Cardiac muscle cell (in vitro differentiated cells and primary cell): ENCODE measurements at regions not wholly inside any gene's neighbourhood (a gene's known extent, or its start where the extent isn't known, plus 50 kb on each side); places are given as distances from the start of the nearest gene placed in this dataset.

ENCODE experiments used
- DNase-seq, 2 donors: peaks; one replicate each; pipeline versions ENCODE4 v3.0.0 to v3.0.0-alpha.2; 2010 to 2017; ENCODE audit warnings: low read depth in 1 of 2, low spot score in 1 of 2
- H3K27ac ChIP-seq: fragments of 200-600 bp; sonication (generic); 2 replicates; pipeline ENCODE4 v1.5.1; 2016
- H3K27me3 ChIP-seq: fragments of 200-600 bp; sonication (generic); 2 replicates; pipeline ENCODE4 v1.6.0; 2016; ENCODE audit warnings: control low read depth
- H3K36me3 ChIP-seq: fragments of 200-600 bp; sonication (generic); 2 replicates; pipeline ENCODE4 v1.5.1; 2016; ENCODE audit warnings: control low read depth
- H3K4me1 ChIP-seq: fragments of 200-600 bp; sonication (generic); 2 replicates; pipeline ENCODE4 v1.8.1; 2017; ENCODE audit warnings: low read depth, mild to moderate bottlenecking, mixed run types
- H3K4me3 ChIP-seq: fragments of 200-600 bp; sonication (generic); 2 replicates; pipeline ENCODE4 v1.5.1; 2016; ENCODE audit warnings: mild to moderate bottlenecking
- H3K9me3 ChIP-seq: fragments of 200-600 bp; sonication (generic); 2 replicates; pipeline ENCODE4 v1.5.1; 2017; ENCODE audit warnings: low read depth, mild to moderate bottlenecking, control low read depth
- TF ChIP-seq, protein P1 (sequence below): IDR thresholded peaks from 2 replicates; pipeline ENCODE4 v1.5.1; 2012; ENCODE audit warnings: low read depth, mild to moderate bottlenecking, low read length

DNA sequence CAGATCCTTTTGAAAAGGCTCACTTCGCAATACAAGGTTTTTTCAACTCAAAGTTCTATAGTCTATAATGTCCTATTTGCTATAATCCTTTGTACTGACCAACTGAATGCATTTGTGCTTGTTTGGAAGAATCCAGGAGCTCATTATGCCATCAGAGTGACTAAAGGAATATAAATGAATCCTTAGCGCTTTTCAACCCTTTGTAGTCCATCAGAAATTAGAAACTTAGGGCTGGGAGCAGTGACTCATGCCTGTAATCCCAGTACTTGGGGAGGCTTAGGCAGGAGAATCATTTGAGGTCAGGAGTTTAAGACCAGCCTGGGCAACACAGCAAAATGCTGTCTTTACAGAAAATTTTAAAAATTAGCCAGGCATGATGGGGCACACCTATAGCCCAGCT lies 330.2 kb upstream of the CHAC2 start:
- H3K36me3 ChIP-seq = no peaks in the 10 kb centered on the region
- no peak overlapping the region for H3K4me3 ChIP-seq
- H3K9me3 ChIP-seq = no peaks in the 10 kb centered on the region
- H3K4me1 ChIP-seq = peaks cover 9% of the 10 kb centered on the region
- TF ChIP-seq, protein P1, sequence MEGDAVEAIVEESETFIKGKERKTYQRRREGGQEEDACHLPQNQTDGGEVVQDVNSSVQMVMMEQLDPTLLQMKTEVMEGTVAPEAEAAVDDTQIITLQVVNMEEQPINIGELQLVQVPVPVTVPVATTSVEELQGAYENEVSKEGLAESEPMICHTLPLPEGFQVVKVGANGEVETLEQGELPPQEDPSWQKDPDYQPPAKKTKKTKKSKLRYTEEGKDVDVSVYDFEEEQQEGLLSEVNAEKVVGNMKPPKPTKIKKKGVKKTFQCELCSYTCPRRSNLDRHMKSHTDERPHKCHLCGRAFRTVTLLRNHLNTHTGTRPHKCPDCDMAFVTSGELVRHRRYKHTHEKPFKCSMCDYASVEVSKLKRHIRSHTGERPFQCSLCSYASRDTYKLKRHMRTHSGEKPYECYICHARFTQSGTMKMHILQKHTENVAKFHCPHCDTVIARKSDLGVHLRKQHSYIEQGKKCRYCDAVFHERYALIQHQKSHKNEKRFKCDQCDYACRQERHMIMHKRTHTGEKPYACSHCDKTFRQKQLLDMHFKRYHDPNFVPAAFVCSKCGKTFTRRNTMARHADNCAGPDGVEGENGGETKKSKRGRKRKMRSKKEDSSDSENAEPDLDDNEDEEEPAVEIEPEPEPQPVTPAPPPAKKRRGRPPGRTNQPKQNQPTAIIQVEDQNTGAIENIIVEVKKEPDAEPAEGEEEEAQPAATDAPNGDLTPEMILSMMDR = no peak
- H3K27me3 ChIP-seq = no peaks in the 10 kb centered on the region
- no peak overlapping the region for H3K27ac ChIP-seq
- DNase-seq = no peak

DNA sequence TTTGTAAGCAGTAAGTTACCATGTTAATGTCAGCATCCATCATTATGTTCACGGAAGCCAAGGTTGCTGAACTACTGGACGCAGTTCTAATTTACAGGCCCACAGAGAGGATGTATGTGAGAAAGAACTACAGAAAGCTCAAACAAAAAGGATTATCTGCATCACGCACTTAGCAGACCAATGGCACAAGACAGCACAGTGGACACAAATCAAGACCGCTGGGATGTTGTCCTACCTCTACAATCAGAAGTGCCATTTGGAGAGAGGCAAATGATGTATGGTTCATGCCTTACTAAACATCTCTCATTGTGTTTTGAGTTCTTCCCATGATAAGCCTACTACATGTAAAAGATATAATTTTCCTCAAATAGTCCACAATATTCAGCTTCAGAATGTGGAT lies 330.7 kb upstream of the CHAC2 start:
- Histone ChIP-seq H3K9me3 (no peaks in the 10 kb centered on the region), H3K4me3 (no peak overlapping the region), H3K4me1 (peaks cover 9% of the 10 kb centered on the region), H3K36me3 (no peaks in the 10 kb centered on the region), H3K27me3 (no peaks in the 10 kb centered on the region), H3K27ac (no peak overlapping the region)
- TF ChIP-seq, protein P1 = no peak
- no peak for DNase-seq

DNA sequence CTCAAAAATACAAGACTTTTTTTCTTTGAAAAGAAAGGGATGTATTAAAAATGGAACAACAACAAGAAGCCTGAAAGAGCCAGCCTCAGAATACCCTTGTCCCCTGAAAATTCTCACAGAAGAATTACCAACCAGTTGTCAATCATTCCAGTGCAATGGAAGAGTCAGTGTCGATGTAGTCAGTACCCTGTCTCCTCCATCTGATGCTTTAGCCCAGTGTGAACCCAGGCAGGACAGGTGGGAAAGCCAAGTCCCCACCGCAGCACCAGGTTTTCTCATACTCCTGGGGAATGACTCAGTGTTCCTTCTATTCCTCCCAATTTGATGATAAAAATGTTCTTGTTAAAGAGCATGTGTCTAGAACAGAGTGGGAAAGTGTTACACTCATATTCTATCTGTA lies 332.0 kb upstream of the CHAC2 start:
- TF ChIP-seq, protein P1 = no peak

DNA sequence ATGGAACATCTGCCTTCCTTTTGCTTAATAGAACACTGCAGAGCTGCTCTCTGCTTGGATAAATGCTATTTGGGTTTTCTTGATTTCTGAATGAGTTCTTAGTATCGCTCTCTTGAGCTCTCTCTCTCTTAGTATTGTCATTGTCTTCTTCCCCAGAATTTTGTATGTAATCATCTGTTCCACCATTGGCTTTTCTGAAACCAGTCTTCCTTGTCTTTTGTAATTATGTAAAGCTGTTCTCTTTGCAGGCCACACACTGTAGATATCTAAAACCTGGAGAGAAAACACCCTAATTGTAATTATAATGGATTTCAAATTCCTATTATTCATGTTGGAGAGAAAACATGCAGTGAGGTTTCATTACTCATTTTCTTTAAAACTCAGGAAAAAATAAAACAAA lies 333.1 kb upstream of the CHAC2 start:
- Histone ChIP-seq H3K9me3 (no peaks in the 10 kb centered on the region), H3K4me1 (peaks cover 9% of the 10 kb centered on the region), H3K27me3 (no peaks in the 10 kb centered on the region), H3K36me3 (no peaks in the 10 kb centered on the region), H3K27ac (no peak overlapping the region), H3K4me3 (no peak overlapping the region)
- TF ChIP-seq, protein P1 = no peak
- DNase-seq = no peak

More for the DNA sequence above, 332.0 kb upstream of the CHAC2 start:
- H3K9me3 ChIP-seq = no peaks in the 10 kb centered on the region
- H3K4me3 ChIP-seq = no peak overlapping the region
- no peaks in the 10 kb centered on the region for H3K36me3 ChIP-seq
- H3K27ac ChIP-seq = no peak overlapping the region
- H3K4me1 ChIP-seq = peaks cover 9% of the 10 kb centered on the region
- DNase-seq = no peak
- no peaks in the 10 kb centered on the region for H3K27me3 ChIP-seq

DNA sequence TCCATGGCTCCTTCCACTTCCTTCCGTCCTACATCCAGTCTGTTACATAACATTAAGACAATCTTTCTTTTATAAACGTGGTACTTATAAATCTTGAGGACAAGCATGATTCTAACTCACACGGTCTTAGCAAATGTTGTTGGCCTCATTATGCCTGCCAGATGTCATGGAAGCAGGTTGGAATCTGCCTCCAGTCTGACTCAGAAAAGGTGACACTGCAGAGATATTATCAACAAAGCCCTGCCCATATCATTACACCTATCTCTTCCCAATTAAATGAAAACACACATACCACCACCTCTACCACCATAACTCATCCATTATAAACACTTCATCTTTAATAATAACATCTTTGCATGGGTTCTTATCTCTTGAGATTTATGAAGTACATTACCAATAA lies 334.7 kb upstream of the CHAC2 start:
- no peak for DNase-seq
- Histone ChIP-seq H3K9me3 (no peaks in the 10 kb centered on the region), H3K4me1 (no peaks in the 10 kb centered on the region), H3K36me3 (no peaks in the 10 kb centered on the region), H3K27ac (no peak overlapping the region), H3K27me3 (no peaks in the 10 kb centered on the region), H3K4me3 (no peak overlapping the region)
- TF ChIP-seq, protein P1 = no peak

DNA sequence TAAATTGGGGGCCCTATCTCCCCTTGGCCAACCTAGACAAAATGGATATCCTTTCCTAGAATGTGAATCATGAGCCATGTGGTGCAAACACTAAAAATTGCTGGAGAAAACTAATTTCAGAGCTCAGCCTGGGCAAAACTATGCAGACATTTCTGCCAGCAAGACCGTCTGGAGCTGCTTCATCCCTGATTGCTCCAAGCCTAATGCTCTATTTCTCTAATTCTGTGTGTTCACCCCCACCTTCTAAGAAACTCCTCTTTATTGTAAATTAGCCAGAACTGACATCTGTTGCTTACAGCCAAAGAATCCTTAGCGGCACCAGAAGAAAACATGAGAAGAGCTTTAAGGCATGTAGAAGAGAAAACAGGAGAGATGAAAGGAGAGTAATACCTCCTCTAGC lies 337.7 kb upstream of the CHAC2 start:
- Histone ChIP-seq H3K27ac (no peak overlapping the region), H3K27me3 (no peaks in the 10 kb centered on the region), H3K4me1 (no peaks in the 10 kb centered on the region), H3K4me3 (no peak overlapping the region), H3K36me3 (no peaks in the 10 kb centered on the region), H3K9me3 (no peaks in the 10 kb centered on the region)
- DNase-seq = no peak
- TF ChIP-seq, protein P1 = no peak
